Endothelial cell (in vitro differentiated cells): ENCODE measurements at regions not wholly inside any gene's neighbourhood (a gene's known extent, or its start where the extent isn't known, plus 50 kb on each side); places are given as distances from the start of the nearest gene placed in this dataset.

Experiments used
- DNase-seq: peaks from one replicate; pipeline ENCODE4 v3.0.0; 2021; ENCODE audit warnings: low spot score
- H3K27ac Mint-ChIP-seq: one replicate; pipeline ENCODE4 v1.8.0; 2021; ENCODE audit warnings: mixed read lengths, inconsistent platforms; ENCODE audit not compliant: unreplicated experiment
- H3K27me3 Mint-ChIP-seq: one replicate; pipeline ENCODE4 v1.8.0; 2021; ENCODE audit warnings: mild to moderate bottlenecking, moderate library complexity, mixed read lengths, inconsistent platforms; ENCODE audit not compliant: unreplicated experiment
- H3K36me3 Mint-ChIP-seq: one replicate; pipeline ENCODE4 v1.8.0; 2021; ENCODE audit warnings: mild to moderate bottlenecking, low read depth, mixed read lengths, inconsistent platforms; ENCODE audit not compliant: unreplicated experiment
- H3K4me1 Mint-ChIP-seq: one replicate; pipeline ENCODE4 v1.8.0; 2021; ENCODE audit warnings: mild to moderate bottlenecking, mixed read lengths, inconsistent platforms; ENCODE audit not compliant: unreplicated experiment
- H3K4me3 Mint-ChIP-seq: one replicate; pipeline ENCODE4 v1.8.0; 2021; ENCODE audit warnings: mild to moderate bottlenecking, mixed read lengths, inconsistent platforms; ENCODE audit not compliant: unreplicated experiment
- H3K9me3 Mint-ChIP-seq: one replicate; pipeline ENCODE4 v1.8.0; 2021; ENCODE audit warnings: mixed read lengths, inconsistent platforms; ENCODE audit not compliant: unreplicated experiment
- TF ChIP-seq, protein P1 (sequence below): fragments of 200-600 bp; sonication (generic); IDR thresholded peaks from one replicate; pipeline ENCODE4 v1.5.0; 2021; ENCODE audit warnings: antibody characterized with exemption; ENCODE audit not compliant: unreplicated experiment

DNA sequence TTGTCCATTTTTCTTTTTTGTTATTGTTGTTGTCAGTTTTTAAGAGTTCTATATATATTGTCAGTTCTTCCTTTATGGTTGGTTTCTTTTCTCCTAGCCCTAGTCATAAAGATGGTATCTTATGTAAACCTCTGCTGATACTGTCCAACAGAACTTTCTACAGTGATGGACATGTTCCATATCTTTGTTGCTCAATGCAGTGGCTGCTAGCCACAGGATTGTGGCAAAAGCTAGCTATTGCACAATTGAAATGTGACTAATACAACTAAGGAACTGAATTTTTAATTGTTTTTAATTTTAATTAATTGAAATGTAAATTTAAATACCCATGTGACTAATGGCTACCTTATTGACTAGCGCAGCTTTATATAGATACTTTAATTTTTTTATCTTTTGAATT lies 411.8 kb upstream of the PTBP2 start:
- DNase-seq = no peak
- no peaks in the 10 kb centered on the region for H3K27me3 Mint-ChIP-seq

DNA sequence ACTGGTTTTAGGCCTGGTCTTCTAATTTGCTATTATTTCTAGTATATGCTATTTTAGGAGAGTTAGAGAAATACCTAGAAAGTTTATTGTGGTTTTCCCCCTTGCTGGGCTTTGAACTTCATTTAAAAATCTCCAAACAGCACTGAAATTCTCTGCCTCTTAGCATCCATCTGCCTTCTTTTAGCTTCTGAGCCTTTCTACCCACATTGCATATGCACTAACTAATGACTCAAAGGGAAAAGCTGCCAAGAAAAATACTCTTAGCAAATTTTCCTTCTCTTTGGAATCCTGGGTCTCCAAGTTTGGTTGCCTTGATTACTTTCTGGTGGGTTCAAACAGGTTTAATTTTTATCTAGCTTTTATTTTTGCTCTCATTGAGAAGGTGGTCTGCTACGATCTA lies 408.4 kb upstream of the PTBP2 start:
- H3K36me3 Mint-ChIP-seq = no peaks in the 10 kb centered on the region
- no peaks in the 10 kb centered on the region for H3K9me3 Mint-ChIP-seq
- TF ChIP-seq, protein P1, sequence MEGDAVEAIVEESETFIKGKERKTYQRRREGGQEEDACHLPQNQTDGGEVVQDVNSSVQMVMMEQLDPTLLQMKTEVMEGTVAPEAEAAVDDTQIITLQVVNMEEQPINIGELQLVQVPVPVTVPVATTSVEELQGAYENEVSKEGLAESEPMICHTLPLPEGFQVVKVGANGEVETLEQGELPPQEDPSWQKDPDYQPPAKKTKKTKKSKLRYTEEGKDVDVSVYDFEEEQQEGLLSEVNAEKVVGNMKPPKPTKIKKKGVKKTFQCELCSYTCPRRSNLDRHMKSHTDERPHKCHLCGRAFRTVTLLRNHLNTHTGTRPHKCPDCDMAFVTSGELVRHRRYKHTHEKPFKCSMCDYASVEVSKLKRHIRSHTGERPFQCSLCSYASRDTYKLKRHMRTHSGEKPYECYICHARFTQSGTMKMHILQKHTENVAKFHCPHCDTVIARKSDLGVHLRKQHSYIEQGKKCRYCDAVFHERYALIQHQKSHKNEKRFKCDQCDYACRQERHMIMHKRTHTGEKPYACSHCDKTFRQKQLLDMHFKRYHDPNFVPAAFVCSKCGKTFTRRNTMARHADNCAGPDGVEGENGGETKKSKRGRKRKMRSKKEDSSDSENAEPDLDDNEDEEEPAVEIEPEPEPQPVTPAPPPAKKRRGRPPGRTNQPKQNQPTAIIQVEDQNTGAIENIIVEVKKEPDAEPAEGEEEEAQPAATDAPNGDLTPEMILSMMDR = no peak
- DNase-seq = no peak
- H3K27ac Mint-ChIP-seq = no peak overlapping the region
- no peaks in the 10 kb centered on the region for H3K27me3 Mint-ChIP-seq
- no peaks in the 10 kb centered on the region for H3K4me1 Mint-ChIP-seq
- H3K4me3 Mint-ChIP-seq = no peak overlapping the region

More for the DNA sequence above, 411.8 kb upstream of the PTBP2 start:
- TF ChIP-seq, protein P1 = no peak
- Mint-ChIP-seq H3K4me1 (no peaks in the 10 kb centered on the region), H3K27ac (no peak overlapping the region), H3K4me3 (no peak overlapping the region), H3K9me3 (no peaks in the 10 kb centered on the region), H3K36me3 (no peaks in the 10 kb centered on the region)

DNA sequence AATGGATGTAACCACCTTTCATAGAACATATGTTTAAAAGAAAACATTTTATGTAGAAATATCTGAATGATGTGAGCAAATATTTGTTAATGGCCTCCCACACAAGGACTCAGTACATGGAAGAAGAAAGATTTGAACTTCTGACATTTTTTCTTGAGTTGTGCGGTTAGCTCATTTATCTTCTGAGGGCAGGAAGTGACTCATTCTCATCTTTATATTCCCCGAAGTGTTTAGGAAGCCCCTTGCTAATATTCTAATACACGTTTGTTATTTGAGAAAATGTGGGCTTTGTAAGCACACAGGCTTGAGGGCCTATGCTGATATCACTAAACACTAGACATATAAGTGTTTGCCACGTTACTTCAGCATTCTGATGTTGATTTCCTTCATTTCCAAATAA lies 392.5 kb upstream of the PTBP2 start:
- Mint-ChIP-seq H3K27me3 (peaks cover 3% of the 10 kb centered on the region), H3K4me3 (no peak overlapping the region), H3K36me3 (no peaks in the 10 kb centered on the region)

DNA sequence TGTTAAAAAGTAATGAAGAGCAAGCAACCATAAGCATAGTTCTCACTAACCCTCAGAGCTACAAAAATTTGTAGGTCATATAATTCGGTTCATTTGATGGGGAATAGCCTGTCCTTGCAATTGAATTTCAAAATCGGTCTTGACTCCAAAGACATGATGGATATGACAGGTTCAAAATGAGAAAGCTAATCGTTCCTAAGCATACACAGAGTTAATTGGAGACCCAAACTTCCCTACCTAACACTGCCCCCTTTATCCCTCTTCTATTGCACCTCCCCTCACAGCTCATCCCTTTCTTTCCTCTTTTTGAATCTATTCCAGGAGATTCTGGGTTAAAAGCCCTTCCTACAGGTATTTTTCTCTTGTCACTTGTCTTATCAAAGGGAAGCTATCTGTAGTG lies 390.0 kb upstream of the PTBP2 start:
- Mint-ChIP-seq H3K4me3 (no peak overlapping the region), H3K27ac (no peak overlapping the region), H3K27me3 (peaks cover 3% of the 10 kb centered on the region), H3K9me3 (no peaks in the 10 kb centered on the region), H3K4me1 (no peaks in the 10 kb centered on the region), H3K36me3 (no peaks in the 10 kb centered on the region)
- no peak for DNase-seq
- TF ChIP-seq, protein P1 = no peak

More for the DNA sequence above, 392.5 kb upstream of the PTBP2 start:
- no peak for DNase-seq
- Mint-ChIP-seq H3K27ac (no peak overlapping the region), H3K4me1 (no peaks in the 10 kb centered on the region), H3K9me3 (no peaks in the 10 kb centered on the region)
- TF ChIP-seq, protein P1 = no peak

DNA sequence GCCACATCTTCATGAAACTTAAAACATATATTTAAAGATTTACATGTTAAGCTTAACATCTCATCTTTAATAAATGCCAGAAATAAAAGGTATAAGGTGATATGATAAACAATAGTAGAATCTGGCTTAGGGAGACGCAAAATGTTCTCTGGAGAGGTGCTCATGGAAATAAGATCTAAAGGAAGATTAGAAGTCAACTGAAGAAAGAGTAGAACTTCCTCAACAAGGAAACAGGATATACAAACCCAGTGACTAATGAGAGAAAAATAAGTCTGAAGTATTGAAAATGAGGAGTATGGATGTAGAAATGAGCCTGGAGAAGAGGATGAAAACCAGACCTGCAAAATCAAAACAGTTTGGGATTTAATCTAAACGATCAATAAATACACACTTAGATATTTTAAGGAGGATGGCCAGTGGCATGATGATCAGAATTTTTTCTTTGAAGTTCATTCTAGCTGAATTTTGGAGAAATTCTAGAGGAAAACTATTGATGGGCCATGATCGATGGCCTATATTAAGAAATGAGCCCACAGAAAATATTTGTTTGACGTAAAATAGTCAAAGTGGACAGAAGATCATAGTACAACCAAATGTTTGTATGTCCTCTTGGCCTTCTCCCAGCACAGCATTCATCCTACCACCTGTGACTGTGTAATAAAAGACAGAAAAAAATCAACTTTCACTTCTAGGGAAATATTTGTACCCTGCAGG lies 387.9 kb upstream of the PTBP2 start:
- Mint-ChIP-seq H3K4me3 (no peak overlapping the region), H3K9me3 (no peaks in the 10 kb centered on the region), H3K36me3 (no peaks in the 10 kb centered on the region), H3K4me1 (no peaks in the 10 kb centered on the region), H3K27me3 (peaks cover 3% of the 10 kb centered on the region), H3K27ac (no peak overlapping the region)
- no peak for DNase-seq
- TF ChIP-seq, protein P1 = no peak
